Inflammatory macrophage treated with lipopolysaccharide for 1 hour (primary cell): ENCODE measurements at regions not wholly inside any gene's neighbourhood (a gene's known extent, or its start where the extent isn't known, plus 50 kb on each side); places are given as distances from the start of the nearest gene placed in this dataset.
"Not testable (repeated sequence)": the region's sequence is repeated elsewhere in the genome, so short reads cannot be mapped to it uniquely, and the experiment has no call there.

Source experiments
- DNase-seq, 2 donors: peaks; one replicate each; pipeline ENCODE4 v3.0.0-alpha.2; 2020 to 2022

DNA sequence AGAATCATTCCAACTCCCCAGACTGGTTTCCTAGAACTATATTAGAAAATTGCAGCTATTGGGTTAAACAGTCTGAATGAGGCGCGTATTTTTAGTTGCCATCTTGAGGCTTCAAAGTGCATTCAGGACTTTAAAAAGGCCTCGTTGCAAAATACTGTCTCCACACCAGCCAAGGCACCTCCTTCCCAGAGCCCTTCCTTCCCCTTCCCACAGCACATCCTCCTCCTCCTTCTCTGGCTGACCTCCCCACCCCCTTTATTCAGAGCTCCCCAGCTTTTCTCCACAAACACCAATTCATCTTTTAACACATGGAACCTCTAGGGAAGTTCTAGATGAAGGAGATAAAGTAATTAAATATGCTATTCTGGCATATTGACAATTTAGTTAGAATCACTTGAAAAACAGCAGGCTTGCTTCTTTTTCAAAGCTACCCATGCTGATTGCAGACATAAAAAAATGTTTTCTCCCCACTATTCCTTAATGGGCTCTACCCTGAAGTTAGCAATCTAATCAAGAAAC is 90.3 kb downstream of the RTP5 start:
- no peak for DNase-seq

DNA sequence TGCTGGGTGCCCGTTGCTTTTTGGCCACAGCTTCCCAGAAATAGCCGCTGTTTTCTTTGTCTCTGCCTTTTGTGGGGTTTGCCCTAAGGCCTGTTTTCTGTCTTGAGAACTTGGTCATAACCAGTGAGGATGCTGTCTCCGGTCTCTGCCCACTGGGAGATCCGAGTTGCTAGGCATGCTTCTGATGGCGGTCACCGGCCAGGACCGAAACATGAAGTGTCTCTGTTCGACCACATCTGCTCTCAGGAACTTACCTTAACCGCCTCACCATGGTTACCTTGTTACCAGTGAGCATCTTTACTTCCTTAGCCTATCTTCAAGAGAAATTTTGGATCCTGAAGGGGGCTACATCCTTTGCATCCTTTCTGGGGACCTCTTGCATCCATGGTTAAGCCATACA is 91.9 kb downstream of the RTP5 start:
- no peak for DNase-seq

DNA sequence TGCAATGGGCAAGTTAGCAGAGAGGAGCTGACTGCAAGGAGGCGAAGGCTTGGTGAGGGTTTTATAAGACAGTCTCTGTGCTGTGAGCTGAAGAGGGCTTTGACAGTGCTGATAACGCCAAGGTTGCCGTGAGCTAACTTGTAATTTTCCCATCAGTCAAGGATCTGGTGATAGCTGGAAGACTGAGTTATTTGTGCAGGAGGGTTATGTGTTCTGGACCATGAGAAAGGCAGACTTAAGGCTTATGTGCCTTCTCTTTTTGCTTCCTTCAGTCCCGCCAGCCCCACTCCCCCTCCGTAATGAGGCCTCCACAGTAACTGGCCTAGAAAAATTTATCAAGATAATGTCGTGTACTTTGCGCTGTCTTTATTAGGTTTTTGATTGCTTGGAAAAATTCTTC is 94.6 kb downstream of the RTP5 start:
- DNase-seq = no peak

DNA sequence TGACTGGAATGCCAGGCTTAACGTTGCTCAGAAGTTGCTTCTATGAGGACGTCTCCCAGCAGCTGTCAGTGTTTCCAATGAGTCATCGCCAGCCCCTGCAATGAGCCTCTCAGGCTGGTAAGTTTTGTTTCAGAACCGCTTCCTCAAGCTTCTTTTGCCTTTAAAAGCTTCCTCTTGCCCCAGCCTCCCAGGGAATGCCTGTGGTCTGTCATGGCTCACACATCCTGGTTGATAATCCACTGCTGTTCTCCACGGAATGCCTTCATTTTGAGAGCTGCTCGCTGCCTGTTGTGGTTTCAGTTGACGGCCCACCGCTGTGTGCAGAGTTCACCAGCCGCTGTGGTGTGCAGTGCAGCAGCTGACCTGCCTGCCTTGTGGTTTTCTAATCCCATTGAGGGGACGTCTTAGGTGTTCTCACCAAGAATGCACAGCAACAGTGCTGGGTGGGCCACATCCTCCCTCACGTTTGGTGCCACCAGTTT is 96.4 kb downstream of the RTP5 start:
- DNase-seq = peak; percentile 89 to 91

DNA sequence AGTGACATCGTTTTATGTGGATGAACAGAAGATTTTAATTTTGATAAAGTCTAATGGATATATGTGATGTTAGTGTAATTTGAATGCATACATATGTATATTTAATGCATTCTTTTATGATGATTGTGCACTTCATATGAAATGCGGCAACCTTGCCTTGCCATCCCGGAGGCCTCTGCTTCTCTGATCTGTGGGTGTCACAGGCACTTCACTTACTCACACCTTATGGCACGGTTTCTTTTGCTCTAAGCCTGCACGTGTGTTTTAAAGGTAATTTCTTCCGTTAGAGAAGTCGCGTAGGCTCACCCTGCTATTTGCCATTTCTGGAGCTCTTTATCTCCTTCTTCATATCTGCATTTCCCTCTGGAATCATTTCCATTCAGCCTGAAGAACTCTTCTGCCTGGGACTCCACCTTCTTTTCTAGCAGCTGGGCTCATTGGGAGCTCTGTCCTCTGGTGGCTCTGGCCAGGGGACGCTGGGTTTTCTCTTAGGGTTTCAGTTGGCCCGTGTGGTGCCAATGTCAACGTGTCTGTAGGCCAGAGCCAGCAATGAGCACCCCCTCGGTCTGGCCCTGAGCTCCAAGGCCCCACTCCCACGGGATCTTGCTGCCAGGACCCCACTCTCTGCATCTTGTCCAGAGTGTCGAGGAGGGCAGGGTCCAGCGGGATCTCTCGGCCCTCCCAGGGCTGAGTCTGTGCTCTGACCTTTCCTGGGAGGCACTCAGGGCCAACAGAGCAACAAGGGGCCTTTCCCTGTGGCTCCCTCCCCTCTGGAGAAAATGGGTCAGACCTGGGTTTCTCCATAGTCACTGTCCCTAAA is 97.3 kb downstream of the RTP5 start:
- DNase-seq = no peak

DNA sequence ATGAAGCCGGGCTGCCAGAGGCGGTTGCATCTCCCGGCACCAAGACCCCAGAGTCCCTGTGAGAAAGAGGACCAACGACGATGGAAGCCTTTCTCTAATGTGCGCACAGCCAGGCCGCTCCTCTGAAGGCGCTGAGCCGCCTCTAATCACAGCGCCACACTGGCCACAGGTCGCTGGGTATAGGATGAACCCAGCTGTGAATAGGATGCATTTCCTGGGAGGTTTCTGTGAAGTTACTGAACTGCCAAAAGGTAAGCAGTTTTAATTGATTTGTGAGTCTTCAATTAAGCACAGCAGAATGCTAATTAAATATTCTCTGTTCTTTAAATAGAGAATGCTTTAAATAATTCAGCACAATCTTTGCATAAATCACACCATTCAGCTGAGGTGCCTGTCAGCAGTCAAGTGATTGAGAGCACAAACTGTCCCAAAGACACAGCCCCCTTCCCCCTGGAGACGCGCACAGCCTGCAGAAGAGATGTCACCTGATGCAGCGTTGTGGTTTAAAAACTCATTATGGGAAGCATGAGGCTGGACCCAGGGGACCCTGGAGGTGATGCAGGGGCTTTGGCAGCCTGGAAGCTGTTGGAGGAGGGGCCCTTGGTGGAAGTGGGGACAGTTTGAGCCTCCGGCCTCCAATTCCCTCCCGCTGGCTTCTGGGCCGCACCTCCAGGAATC is 98.1 kb downstream of the RTP5 start:
- no peak for DNase-seq

DNA sequence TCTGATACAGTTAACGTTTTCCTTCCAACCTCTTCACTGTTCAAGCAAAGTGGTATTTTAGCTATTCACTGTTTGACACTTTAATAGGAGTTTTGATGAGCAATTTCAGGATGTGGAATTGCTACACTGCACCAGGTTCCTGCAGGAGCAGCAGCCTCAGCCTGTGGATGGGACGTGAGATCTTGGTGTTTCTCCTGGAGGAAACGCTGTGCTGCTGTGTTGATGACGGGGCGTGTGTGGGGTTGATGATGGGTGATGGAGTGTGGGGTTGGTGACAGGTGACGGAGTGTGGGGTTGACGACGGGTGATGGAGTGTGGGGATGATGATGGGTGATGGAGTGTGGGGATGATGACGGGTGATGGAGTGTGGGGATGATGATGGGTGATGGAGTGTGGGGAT is 98.9 kb downstream of the RTP5 start:
- no peak for DNase-seq

DNA sequence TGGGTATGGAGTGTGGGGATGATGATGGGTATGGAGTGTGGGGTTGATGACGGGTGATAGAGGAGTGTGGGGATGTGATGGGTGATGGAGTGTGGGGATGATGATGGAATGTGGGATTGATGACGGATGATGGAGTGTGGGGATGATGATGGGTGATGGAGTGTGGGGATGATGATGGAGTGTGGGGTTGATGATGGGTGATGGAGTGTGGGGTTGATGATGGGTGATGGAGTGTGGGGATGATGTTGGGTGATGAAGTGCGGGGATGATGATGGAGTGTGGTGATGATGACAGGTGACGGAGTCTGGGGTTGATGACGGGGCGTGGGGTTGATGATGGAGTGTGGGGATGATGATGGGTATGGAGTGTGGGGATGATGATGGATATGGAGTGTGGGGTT is 99.7 kb downstream of the RTP5 start:
- not testable (repeated sequence) for DNase-seq

DNA sequence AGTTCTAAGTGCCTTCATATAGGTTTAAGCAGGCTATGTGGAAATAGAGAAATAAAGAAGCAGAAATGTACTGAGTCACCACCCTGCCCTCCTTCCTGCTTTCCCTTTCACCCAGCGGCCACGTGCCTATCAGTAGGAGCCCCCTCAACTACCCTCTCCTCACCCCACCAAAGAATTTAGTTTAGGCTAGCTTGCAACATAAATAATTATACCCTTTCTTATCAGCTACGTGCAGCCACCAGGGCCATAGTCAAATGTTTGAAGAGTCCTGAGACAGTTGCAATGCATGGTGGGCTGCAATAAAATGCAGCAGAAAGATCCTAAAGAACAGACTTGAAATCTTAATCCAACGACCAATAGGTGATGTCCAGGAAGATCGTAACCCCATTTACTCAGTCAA is 101.2 kb downstream of the RTP5 start:
- DNase-seq = no peak

DNA sequence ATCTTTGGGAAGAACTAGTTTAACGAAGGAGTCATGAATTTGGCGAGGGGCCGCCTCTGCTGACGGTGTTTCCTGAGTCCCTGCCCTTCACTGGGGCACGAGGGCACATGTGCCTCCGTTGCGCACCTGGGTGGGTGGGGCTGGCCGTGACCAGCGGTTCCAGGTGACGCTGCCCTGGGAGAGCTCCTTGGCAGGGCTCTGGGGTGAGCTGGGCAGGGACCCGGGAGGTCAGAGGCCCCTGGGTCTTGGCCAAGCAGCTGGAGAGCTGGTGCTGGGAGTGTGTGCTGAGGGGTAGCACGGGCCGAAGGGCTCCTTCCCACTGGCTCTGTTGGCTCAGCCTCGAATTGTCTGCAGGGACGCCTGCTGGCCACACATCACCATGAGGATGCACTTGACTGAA is 104.6 kb downstream of the RTP5 start:
- no peak for DNase-seq

DNA sequence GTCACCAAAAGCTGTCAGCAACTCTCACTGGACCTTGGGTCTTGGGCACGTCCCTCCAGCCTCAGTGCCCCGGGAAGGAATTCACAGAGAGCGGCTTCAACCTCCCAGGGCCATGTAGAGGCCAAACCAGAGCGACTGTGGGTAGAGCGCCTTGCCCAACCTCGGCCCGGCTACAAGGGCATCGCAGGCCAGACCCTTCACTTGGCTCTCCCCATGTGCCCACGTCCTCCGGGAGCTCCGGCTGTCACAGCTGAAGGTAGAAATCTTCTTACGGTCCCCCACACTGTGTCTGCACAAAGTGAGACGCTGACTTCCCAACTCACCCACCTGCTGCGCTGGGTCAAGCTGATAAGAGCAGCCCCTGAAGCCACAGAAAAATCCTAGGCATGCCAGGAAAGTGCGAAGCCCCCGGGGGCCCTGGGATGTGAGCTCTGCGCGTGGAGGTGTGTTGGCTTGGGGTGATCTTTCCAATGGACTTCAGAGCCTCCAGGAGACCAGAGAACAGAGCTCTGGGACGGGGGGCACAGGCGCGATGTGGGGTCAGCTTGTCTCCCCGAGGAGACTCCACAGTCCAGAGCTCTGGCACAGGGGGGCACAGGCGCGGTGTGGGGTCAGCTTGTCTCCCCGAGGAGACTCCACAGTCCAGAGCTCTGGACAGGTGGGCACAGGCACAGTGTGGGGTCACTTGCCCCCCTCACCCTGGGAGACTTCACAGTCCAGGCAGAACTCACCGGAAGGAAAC is 105.5 kb downstream of the RTP5 start:
- no peak for DNase-seq

DNA sequence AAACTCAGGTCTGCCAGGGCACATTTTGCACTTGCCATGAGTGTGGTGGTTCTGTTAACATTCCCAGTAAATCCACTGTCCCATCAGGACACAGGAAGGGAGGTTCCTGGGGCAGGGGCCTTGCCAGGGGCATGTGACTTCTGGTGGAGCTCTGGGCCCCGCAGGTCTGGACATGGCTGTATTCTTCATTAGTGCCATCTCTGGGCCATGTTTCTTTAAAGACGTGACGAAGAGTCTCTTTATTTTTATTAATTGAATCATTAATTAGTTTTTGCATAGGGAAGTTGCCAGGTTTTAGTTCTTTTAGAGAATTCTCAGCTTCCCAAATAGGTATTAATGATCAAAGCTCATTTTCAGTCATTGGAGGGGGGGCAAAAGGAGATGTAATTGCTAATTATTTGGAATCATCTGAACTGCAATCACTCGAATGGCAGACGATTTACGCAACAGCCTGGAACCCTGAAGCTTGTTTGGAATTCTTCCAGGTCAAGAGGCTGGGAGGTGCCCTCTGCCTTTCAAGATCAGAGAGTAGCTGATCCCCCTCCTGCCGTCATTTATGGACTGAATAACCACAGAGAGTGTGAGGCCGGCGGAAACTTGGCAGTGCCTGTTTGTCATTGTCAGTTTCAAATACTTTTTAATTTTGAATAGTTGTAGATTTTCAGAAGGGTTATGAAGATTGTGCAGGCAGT is 106.2 kb downstream of the RTP5 start:
- DNase-seq = no peak

DNA sequence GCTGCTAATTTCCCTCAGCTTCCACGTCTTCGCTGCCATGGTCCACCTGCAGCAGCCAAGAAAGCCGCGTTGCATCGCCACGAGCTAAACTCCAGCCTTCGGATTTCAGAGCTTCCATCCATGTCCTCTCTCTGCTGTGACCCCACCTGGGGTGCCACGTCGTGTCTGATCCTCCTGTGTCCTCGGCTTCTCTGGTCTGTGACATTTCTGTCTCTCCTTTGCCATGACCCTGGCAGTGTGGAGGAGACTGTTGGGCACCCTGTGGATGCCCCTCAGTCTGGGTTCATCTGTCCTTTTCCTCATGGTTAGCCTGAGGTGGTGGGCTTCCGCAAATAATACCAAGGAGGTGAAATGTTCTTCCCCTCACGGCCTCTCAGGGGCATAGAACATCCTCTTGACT is 106.8 kb downstream of the RTP5 start:
- DNase-seq = no peak

DNA sequence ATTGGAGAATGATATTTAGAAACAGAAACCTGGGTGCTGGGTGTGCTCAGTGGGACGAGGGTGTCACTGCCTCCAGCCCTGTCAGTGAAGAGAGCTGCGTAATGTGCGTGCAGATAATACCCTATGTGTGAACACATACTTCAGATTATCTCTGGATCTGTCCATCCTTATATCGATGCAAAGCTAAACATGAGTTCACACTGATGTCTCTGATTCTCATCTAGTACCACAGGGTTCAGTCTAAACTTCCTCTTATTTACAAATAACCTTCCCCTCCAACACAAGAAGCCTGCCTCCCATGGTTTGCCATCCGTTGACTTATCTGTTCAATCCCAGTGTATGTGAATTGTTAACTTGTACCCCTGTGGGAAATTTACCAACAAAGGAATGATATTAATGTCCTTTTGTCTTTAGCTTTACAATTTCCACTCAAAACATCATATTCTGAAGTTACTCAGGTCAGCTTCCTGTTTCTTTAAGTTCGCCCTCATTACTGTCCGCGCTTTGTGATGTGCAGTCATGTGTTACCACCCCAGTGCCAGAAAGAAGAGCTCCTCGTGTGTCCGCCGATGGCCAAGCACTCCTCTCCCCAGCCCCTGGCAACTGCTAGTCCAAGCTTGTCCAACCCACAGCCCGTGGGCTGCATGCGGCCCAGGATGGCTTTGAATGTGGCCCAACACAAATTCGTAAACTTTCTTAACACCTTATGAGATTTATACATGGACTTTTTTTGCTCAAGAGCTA is 108.2 kb downstream of the RTP5 start:
- no peak for DNase-seq

DNA sequence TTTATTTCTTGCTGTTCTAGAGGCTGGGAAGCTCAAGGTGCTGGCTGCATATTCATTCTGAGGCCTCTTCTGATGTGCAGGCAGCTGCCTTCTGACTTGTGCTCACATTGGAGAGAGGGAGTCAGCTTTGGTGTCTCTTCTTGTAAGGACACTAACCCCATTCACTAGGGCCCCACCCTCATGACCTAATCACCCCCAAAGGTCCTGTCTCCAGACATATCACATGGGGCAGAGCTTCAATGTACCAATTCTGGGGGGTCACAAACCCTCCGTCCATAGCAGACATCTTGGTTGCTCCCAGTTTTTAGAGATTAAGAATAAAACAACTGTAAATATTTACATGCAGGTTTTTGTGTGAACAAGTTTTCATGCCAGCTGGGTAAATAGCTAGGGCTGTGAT is 109.1 kb downstream of the RTP5 start:
- DNase-seq = no peak

DNA sequence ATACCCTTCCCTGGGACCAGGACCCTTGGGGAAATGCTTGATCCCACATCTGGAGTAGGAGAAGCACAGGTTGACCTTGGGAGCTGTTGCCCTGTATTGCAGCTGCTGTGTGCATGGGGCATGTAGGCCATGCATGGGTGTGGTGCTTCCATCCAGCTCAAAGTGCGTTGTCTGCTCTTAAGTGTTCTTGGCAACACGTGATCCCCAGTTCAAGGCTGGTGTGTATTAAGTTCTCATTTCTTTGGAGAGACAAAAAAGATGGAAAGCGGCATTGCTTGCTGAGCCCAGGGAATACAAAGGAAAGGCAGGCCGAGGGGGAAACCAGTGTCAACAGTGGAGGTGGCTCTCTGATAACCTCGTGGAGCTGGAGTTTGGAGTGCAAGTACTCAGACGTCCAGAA is 110.7 kb downstream of the RTP5 start:
- DNase-seq = no peak

DNA sequence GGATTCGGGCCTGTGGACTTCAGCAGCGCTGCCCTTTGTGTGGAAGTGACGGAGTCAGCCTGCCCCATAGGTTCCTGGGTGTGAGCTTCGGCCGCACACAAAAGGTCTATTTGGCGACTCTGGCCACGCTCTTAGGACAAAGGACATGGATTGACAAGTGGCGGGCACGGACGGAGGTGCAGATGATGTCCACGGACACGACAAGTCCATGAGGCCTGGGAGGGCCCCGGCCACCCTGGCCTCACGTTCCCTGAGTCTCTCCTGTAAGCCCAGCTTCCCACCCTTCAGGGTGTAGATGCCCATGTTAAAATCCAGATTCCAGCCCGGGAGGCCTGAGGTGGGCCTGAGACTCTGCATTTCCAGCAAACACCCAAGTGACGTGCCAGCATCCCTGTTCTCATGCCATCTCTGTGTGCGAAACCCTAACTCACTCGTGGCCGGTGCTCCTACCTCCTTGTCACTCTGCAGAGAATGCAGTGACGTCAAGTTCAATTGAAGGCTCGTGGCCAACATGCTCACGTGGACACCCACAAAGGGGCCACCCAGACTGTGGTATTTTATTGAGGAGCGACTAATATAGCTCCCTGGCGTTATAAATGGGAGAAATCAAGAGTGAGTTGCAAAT is 111.7 kb downstream of the RTP5 start:
- DNase-seq = no peak

DNA sequence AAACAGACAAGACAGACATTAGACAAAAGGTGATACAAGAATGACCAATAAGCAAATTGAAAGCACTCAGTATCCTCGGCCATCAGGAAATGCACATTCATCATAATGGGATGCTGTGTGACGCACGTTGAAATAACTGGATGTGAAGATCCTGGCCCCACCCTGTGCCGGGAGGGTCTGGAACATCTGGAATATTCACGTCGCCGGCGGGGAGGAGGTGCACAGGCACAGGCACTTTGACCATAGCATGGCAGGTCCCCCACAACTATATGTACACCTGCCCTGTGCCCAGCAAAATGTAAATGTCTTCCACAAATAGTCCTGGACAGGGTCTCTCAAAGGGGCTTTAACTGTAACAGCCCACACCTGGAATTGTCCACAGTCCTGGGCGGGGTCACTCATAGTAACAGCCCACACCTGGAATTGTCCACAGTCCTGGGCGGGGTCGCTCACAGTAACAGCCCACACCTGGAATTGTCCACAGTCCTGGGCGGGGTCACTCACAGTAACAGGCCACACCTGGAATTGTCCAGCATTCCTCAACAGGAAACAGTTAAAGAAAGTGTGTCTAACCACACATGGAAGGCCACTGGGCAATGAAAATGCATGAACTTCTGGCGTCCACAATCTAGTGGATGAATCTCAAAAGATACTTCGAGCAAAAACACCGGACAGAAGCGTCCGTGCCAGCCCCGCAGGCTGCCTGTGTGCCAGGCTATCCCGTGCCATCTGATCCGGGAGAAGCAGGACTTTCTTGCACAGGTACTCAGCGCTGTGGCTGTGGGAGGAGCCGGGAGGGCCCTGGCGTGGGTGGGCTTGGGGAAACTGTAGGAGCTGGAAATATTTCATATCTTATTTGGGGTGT is 113.4 kb downstream of the RTP5 start:
- DNase-seq = no peak

DNA sequence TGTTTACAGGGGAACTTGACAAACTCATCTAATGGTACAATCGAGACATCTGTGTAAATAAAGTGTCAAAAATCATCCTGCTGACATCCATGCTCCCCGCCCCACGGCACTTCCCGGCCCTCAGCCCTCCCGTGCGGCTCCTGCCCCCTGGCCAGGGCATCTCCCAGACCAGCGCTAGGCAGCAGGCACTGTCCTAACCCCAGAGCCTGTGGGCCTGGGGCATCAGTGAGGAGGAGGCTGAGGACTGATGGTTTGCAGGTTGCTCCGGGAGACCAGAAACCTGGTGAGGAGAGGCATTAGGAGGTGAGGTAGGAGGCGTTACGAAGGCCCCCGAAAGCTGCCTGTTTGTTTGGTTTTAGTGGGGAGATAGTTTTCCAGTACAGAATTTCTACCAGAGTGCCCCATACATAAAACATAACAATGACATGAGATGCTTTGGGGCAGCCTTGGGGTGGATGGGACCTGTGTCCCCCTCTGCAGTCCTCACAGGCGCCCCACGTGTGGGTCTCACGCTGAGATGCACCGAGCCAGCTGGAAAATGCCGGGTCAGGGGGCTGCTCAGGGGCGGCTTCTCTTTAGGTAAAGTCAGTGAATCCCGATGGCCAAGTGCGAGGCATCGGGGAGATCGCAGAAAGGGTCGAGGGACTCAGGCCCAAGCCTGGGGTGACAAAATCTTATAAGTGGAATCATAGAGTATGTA is 114.2 kb downstream of the RTP5 start:
- DNase-seq = no peak

DNA sequence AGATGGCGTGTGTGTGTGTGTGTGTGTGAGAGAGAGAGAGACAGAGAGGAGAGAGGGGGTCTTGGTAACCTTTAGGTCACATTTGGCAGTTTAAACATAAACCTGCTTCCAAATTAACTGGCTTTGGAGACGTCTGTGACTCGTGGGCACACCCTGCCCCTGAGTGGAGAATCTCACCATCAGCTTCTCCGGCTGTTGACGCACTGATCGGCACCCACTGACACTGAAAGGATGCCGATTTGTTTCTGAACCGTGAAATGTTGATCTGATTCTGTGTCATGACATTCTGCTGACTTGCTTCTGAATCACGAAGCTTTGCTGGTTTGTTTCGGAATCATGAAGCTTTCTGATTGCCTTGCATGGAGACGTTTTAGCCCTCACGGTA is 114.7 kb downstream of the RTP5 start:
- no peak for DNase-seq
